ENCODE measurements at regions not wholly inside any gene's neighbourhood (a gene's known extent, or its start where the extent isn't known, plus 50 kb on each side); places are given as distances from the start of the nearest gene placed in this dataset.

DNA sequence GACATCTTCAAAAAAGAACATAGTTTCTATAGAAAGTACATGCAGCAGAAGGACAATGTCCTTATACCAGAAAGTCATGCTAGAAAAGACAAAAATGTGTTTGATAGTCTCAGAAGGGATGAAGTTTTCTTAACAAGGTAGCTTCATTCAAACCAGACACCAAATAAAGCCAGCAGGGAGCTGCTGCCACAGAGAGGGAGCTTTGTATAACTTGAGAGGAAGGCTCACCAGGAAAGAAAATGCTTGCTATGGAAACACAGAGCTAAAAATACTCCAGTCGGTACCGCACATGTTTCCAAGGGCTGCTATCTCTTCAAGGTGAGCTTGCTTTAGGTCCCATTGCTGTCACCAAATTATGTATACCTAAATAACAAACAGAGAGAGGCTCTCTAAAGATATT, 1074.8 kb upstream of the ALCAM start:
- intact Hi-C loops (cut with micrococcal nuclease) = loop anchor here (10.0 kb wide), 2 partner anchors 233 to 273 kb away; no protein-coding TSS in a partner anchor
- peaks cover 16% of the 10 kb centered on the region for H3K4me1 Mint-ChIP-seq
- no peaks in the 10 kb centered on the region for H3K36me3 Mint-ChIP-seq (ENCODE audit: low read depth)
- POLR2A ChIA-PET = no interaction called here
- H3K4me3 Mint-ChIP-seq = peak overlapping the region; percentile 48
- CTCF ChIA-PET = no interaction called here
- ATAC-seq (ENCODE audit: low read depth) = no peak
- TF ChIP-seq, protein P1, sequence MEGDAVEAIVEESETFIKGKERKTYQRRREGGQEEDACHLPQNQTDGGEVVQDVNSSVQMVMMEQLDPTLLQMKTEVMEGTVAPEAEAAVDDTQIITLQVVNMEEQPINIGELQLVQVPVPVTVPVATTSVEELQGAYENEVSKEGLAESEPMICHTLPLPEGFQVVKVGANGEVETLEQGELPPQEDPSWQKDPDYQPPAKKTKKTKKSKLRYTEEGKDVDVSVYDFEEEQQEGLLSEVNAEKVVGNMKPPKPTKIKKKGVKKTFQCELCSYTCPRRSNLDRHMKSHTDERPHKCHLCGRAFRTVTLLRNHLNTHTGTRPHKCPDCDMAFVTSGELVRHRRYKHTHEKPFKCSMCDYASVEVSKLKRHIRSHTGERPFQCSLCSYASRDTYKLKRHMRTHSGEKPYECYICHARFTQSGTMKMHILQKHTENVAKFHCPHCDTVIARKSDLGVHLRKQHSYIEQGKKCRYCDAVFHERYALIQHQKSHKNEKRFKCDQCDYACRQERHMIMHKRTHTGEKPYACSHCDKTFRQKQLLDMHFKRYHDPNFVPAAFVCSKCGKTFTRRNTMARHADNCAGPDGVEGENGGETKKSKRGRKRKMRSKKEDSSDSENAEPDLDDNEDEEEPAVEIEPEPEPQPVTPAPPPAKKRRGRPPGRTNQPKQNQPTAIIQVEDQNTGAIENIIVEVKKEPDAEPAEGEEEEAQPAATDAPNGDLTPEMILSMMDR (IDR thresholded peaks at IDR 0.05) = no peak
- peak overlapping the region; percentile 31 for H3K27ac Mint-ChIP-seq
- no peak for DNase-seq
- H3K27me3 Mint-ChIP-seq = no peaks in the 10 kb centered on the region
- peaks cover 2% of the 10 kb centered on the region for H3K9me3 Mint-ChIP-seq

DNA sequence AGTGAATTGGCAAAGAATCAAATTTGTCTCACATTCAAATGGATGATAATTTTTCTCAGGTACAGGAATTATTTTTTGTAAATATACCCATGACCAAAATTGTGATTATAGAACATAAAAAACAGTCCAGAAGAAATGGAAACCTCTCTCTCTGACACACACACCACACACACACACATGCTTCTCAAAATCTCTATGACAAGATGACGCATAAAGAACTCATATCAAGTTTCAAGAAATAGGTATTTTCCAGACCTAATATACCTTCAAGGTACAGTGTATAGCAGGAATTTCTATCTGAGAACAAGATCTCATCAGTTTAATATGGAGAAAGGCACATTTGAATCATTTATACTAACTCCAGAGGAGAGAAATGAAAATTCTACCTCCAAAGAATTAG, 1069.1 kb upstream of the ALCAM start:
- Mint-ChIP-seq H3K36me3 (ENCODE audit: low read depth) (no peaks in the 10 kb centered on the region), H3K9me3 (no peaks in the 10 kb centered on the region), H3K4me3 (no peak overlapping the region), H3K27ac (no peak overlapping the region), H3K4me1 (peaks cover 2% of the 10 kb centered on the region), H3K27me3 (no peaks in the 10 kb centered on the region)
- ChIA-PET POLR2A (no interaction called here), CTCF (no interaction called here)
- TF ChIP-seq, protein P1 (IDR thresholded peaks at IDR 0.05) = no peak
- no peak for DNase-seq
- ATAC-seq (ENCODE audit: low read depth) = no peak
- intact Hi-C loops (cut with micrococcal nuclease) = loop anchor here (10.0 kb wide), 2 partner anchors 227 to 267 kb away; no protein-coding TSS in a partner anchor

DNA sequence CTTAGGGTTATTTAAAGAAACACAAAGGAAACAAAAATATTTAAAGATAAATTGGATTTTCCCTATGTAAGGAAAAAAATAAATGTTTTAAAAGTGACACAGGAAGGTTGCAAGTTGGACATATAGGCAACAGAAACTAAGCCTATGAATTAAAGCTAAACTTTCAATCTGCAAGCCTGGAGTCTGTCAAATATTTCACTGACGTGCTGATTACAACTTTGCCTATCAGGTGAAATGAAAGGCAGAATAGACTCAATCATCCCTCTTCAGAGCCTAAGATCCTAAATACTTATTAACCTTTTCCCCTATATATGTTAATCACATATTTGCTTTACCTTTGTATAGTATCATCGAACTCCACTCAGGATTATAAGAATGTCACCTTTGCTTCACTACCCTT, 1068.0 kb upstream of the ALCAM start:
- ATAC-seq (ENCODE audit: low read depth) = no peak
- H3K4me3 Mint-ChIP-seq = no peak overlapping the region
- POLR2A ChIA-PET = no interaction called here
- TF ChIP-seq, protein P1 (IDR thresholded peaks at IDR 0.05) = no peak
- no peaks in the 10 kb centered on the region for H3K4me1 Mint-ChIP-seq
- intact Hi-C loops (cut with micrococcal nuclease) = loop anchor here (10.0 kb wide), 2 partner anchors 226 to 266 kb away; no protein-coding TSS in a partner anchor
- no peaks in the 10 kb centered on the region for H3K27me3 Mint-ChIP-seq
- no peak overlapping the region for H3K27ac Mint-ChIP-seq
- no peaks in the 10 kb centered on the region for H3K36me3 Mint-ChIP-seq (ENCODE audit: low read depth)
- no peaks in the 10 kb centered on the region for H3K9me3 Mint-ChIP-seq
- no peak for DNase-seq
- CTCF ChIA-PET = no interaction called here

DNA sequence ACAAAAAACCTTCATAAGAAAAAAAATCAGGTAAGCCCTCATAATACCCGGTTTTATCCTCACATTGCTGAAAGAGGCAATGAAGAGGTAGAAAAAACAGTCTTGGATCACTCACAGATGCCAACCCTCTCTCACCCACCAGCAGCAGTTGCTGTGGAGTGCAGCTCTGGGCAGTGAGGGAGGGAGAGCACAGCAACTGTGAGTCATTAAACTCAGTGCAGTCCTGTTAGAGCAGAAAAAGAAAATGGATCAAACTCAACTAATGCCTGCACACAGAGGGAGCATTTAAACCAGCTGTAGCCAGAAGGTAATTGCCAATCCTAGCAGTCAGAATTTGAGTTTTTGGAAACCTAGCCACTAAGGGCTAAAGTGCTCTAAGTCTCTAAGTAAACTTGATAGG, 1050.6 kb upstream of the ALCAM start:
- Mint-ChIP-seq H3K4me3 (no peak overlapping the region), H3K4me1 (no peaks in the 10 kb centered on the region), H3K9me3 (peaks cover 25% of the 10 kb centered on the region), H3K27me3 (no peaks in the 10 kb centered on the region), H3K36me3 (ENCODE audit: low read depth) (peaks cover 13% of the 10 kb centered on the region), H3K27ac (no peak overlapping the region)
- ATAC-seq (ENCODE audit: low read depth) = no peak
- ChIA-PET POLR2A (no interaction called here), CTCF (no interaction called here)
- intact Hi-C loops (cut with micrococcal nuclease) = loop anchor here (10.0 kb wide), 1 partner anchor 61 kb away; no protein-coding TSS in a partner anchor
- TF ChIP-seq, protein P1 (IDR thresholded peaks at IDR 0.05) = no peak
- no peak for DNase-seq

DNA sequence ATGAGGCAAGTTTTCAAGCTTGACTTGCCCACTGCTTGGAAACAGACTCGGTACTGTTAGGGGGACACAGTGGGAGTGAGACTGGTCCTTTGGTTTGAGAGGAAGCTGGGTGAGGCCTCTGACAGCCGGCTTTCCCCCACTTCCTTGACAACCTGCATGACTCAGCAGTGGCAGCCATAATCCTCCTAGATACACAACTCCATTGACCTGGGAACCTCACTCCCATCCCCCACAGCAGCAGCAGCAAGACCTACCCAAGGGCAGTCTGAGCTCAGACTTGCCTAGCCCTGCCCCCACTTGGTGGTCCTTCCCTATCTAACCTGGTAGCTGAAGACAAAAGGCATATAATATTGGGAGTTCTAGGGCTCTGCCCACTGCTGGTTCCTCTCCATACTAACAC, 1043.5 kb upstream of the ALCAM start:
- H3K36me3 Mint-ChIP-seq (ENCODE audit: low read depth) = peaks cover 19% of the 10 kb centered on the region
- no peaks in the 10 kb centered on the region for H3K27me3 Mint-ChIP-seq
- ChIA-PET CTCF (no interaction called here), POLR2A (no interaction called here)
- intact Hi-C loops (cut with micrococcal nuclease) = no loop called here
- no peaks in the 10 kb centered on the region for H3K4me1 Mint-ChIP-seq
- DNase-seq (no peak), ATAC-seq (ENCODE audit: low read depth) (no peak)
- H3K27ac Mint-ChIP-seq = no peak overlapping the region
- H3K9me3 Mint-ChIP-seq = peaks cover 27% of the 10 kb centered on the region
- TF ChIP-seq, protein P1 (IDR thresholded peaks at IDR 0.05) = no peak
- H3K4me3 Mint-ChIP-seq = no peak overlapping the region
